ENCODE measurements at regions not wholly inside any gene's neighbourhood (a gene's known extent, or its start where the extent isn't known, plus 50 kb on each side); places are given as distances from the start of the nearest gene placed in this dataset.
"Not testable (repeated sequence)": the region's sequence is repeated elsewhere in the genome, so short reads cannot be mapped to it uniquely, and the experiment has no call there.

DNA sequence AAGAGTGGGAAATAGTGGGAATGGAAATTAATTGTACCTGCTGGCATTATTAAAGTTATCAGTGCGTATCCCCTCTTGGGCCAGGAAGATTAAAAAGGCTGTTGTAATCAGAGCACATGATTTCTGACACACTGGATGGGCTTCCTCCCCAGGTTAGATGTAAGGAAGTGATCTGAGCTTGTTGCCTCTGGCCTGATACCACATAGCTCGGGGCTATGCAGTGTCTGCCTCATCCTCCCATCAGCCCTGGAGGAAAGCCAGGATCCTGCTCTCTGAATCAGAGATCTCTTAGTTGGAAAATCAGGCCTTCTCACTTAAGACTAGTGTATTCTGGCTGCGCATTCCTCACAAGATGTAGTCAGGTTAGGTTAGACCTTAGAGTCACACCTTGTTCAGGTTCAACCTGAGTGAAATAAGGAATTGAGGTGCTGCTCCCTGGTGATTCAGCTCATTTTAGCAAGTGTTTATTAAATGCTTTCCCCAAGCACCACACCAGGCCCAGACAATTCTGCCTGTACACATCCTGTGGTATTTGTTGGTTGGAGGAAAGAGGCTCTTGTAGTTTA is 108.2 kb upstream of the IKBKE start:
- DNase-seq (ENCODE audit: low spot score) = not testable (repeated sequence)

- not testable (repeated sequence) for DNase-seq (ENCODE audit: low spot score)
Observed at GRCh38 chr1:206362994-206363393, 107.3 kb upstream of the IKBKE start.

DNA sequence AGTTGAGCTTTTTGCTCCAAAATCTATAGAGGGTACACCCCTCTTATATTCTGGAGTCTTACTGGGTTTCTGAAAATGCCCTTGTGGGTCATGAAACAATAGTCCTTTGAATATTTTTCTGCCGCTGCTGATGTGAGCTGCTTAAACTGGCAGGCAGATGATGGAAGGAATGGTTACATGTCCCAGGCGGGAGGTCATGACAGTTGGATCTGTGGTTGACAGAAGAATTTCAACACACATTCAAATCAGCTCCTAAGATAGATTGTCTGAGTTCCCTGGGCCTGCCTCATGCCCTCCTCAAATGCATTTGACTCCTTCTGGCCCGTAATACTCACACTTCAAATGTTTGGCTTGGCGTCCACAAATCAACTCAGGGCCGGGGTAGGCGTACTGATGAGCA is 105.0 kb upstream of the IKBKE start:
- DNase-seq (ENCODE audit: low spot score) = not testable (repeated sequence)

- DNase-seq (ENCODE audit: low spot score) = not testable (repeated sequence)
Observed at GRCh38 chr1:206366131-206366530, 104.1 kb upstream of the IKBKE start.

GRCh38 chr1:206366772-206367171 is 103.5 kb upstream of the IKBKE start:
- DNase-seq (ENCODE audit: low spot score) = not testable (repeated sequence)

GRCh38 chr1:206367955-206368622 is 102.2 kb upstream of the IKBKE start:
- DNase-seq (ENCODE audit: low spot score) = not testable (repeated sequence)

DNA sequence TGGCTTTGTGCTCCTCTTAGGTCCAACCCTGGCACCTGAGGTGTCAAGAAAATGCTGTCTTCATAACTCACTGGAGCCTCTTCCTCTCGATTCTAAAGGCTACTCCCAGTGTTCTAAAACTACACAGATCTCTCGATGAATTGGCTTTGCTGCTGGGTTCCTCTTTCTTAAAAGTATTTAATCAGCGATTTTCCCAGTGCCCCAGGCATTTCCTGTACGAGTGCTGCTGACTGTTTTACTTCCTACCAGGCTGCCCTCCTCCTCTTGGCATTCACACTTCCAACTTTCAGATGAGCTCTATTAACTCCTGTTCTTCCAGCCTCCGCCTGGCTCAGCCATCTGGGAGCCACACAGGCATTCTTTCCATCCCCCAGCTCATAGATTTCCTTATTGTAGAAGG is 95.6 kb upstream of the IKBKE start:
- not testable (repeated sequence) for DNase-seq (ENCODE audit: low spot score)

DNA sequence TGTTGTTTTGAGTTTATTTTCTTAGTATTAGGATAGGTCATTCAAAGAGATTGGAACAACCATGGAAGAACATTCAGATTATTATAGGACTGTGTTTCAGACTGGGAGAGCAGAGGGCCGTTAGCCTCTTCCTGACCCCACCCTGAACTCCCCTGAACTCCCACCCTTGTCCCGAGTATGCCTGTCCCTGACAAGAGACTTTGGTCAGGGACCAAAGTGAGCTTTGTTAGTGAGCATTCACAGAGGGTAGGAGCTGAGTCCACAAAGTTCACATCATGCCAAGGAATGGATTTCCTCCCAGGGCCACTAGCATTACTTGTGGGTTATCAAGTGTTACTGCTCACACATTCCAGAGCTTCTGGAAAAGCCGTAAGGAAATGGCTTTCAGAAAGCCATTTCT is 94.7 kb upstream of the IKBKE start:
- DNase-seq (ENCODE audit: low spot score) = not testable (repeated sequence)

- not testable (repeated sequence) for DNase-seq (ENCODE audit: low spot score)
Observed at GRCh38 chr1:206378506-206378905, 91.8 kb upstream of the IKBKE start.

DNA sequence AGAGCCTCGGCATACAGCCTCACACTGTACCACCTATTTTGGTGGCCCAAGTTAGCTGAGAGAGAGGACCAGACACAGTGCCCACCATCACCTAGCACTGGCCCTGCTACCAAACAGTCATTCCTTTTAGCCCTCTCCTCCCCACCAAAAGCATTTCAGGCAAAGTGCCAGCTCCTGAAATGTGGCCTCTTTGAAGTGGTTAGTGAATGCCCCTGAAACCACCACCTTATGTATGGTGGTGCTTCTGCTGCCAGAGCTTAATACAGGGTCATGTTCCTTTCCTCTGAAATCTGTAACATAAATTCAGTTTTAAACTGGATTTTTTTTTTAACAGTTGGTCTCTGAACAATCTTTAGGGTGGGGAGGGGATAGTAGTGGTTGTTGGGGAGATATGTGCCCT is 91.0 kb upstream of the IKBKE start:
- not testable (repeated sequence) for DNase-seq (ENCODE audit: low spot score)

DNA sequence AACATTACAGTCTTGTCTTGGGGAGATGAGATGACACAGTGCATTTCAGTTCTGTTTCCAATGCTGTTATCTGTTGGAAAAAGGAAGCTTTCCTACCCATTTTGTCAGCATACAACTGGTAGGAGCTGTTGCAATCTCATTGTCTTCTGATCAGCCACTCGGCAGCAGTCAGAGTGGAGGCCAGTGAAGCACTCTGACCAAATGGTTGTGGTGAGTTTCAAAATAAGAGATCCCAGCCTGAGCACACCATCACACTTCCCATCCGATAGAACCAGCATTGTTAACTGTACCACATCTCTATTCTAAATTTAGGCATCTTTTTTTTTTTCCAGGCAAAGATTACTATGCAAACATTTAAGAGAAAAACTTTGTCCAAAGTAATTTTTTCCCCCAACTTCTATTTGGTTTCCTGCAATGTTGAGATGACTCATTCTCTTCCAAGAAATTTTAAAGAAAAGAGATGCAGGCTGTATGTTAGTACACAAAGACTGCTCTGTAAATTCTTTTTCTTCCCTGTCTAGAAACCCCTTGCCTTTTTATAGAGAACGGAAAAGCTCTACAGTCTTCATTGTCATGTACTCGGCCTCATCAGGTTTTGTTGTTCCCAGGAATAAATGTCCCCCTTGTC is 90.0 kb upstream of the IKBKE start:
- not testable (repeated sequence) for DNase-seq (ENCODE audit: low spot score)

- DNase-seq (ENCODE audit: low spot score) = not testable (repeated sequence)
Observed at GRCh38 chr1:206380791-206381610, 89.3 kb upstream of the IKBKE start.

- not testable (repeated sequence) for DNase-seq (ENCODE audit: low spot score)
Observed at GRCh38 chr1:206384029-206384807, 86.1 kb upstream of the IKBKE start.

DNA sequence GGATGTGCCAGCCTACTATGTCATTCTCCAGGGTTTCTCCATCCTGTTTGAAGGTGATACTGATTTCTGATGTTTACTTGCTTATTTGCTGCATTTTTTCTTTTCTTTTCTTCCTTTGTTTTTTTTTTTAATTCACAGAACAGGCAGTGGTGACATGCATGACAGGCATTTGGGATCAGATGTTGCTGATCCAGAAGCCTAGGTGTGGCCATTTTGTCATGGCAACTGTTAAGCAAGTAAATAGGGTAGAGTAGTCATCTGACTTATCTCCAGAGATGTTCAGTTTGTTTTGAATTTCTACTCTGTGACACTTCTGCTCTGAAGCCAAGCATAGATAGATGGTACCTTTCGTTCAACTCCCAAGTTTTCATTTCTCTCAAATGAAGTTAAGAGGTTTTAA is 85.4 kb upstream of the IKBKE start:
- DNase-seq (ENCODE audit: low spot score) = not testable (repeated sequence)

DNA sequence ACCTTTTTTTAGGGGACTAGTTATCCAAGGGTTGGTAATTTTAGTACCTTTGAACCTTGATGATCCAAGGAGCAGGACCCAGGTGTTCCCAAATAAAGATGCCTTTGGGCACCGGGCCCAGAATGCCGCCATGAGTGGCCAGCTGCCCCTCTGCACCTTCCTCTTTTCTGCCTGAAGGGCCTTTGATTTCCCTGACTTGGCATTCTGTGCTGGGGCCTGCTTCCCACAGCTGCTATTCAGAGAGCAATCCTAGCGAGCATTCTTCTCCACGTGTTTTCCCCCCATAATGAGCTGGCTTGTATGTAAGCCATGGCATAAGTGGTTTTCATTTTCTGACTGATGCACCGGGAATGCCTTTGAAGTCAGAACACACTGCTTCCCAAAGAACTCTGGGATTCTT is 82.6 kb upstream of the IKBKE start:
- DNase-seq (ENCODE audit: low spot score) = not testable (repeated sequence)

DNA sequence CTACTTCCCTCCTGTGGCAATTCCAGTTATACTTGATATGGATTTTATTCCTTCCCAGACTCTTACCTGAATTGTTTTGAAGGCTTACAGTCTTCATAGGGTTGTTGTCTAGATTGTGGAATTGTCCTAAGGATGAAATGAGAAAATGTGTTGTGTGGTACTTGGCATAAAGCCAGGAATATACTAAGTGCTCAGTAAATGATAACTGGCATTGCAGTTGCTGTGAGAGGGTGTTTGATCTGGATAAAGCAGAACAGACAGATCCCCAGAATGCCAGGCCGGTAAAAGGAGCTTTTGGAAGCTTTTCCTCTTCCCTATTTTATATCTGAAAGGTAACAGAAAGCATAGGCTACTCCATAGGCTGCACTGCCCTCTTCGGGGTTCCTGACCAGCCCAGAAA is 78.4 kb upstream of the IKBKE start:
- DNase-seq (ENCODE audit: low spot score) = not testable (repeated sequence)

DNA sequence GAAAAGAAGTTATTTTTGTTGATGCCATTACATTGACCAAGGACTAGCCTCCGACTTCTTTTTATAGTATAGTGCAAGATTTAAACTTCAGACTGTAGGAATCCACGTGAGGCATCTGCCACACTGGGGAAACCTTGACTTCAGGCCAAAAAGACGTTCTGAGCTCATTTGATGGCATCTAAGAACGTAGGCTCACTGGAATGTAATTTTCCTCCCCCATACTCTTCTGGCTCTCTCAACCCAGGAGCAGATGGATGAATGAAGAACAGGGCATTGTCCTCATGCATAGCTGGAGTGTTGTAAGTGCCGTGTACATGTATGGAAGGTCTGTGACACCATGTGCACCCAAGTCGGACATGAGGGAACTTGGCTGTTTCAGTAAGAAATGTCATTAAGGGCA is 72.8 kb upstream of the IKBKE start:
- not testable (repeated sequence) for DNase-seq (ENCODE audit: low spot score)

GRCh38 chr1:206398261-206398660 is 72.0 kb upstream of the IKBKE start:
- DNase-seq (ENCODE audit: low spot score) = not testable (repeated sequence)

GRCh38 chr1:206403612-206404307 is 66.5 kb upstream of the IKBKE start:
- not testable (repeated sequence) for DNase-seq (ENCODE audit: low spot score)

GRCh38 chr1:206404309-206405027 is 65.8 kb upstream of the IKBKE start:
- DNase-seq (ENCODE audit: low spot score) = not testable (repeated sequence)
